SIG-M5 (cell line): ENCODE measurements at regions not wholly inside any gene's neighbourhood (a gene's known extent, or its start where the extent isn't known, plus 50 kb on each side); places are given as distances from the start of the nearest gene placed in this dataset.

Source experiments
- DNase-seq: peaks from one replicate; lab custom pipeline; 2025; lab: John Stamatoyannopoulos, UW

DNA sequence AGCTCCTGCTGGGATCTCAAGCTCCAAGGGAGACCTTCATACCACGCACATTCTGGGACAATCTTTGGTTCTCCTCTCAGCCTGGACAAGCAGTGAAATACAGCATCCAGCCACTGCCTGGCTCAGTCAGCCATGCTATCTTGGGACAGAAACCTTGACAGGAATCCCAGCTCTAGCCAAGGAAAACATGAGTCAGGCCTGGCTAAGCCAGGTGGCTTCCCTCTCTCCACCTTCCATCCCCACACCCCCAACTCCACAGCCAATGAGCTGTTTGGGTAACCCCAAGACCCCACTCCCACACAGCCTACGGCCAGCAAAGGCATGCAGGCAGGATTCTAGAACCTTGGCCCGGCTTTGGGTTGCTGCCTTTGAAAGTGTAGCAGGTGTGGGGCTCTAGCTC is 64.9 kb downstream of the MCFD2 start:
- no peak for DNase-seq

DNA sequence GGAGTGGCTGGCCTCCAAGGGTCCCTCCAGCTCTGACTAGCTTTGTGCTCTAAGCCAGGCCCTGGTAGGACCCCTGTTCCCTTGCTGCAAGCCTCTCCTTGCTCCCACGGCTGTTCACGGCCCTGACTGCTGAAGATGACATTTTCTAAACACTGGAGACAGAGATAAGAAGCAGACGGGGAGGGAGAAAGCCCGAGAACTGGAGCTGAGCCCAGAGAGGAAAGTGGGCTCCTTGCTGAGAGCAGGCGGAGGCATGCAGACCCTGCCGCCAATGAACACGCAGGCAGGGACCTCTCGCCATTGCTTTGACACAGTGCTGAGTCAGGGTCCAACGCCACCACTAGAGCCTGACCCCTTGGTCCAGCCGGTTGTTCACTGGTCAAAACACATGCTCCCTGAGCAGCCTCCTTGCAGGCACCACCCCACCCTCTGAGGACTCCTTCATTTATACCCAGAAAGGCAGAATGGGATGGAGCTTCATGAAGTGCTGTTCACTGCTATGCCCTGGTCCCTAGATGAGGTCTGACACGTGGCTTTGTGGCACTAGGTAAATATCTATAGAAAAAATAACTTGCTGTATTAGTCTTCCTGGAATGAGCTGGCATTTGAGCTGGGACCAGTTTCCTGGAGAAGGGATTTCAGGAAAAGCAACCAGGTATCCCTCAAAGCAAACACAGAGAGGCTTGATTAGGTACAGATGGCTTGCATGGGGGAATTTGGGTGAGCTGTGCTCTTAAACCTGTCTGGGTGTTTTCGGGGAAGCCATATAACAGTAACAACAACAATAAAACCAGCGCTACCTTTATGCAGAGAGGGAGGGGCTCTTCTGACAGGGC is 65.7 kb downstream of the MCFD2 start:
- DNase-seq, result no peak

DNA sequence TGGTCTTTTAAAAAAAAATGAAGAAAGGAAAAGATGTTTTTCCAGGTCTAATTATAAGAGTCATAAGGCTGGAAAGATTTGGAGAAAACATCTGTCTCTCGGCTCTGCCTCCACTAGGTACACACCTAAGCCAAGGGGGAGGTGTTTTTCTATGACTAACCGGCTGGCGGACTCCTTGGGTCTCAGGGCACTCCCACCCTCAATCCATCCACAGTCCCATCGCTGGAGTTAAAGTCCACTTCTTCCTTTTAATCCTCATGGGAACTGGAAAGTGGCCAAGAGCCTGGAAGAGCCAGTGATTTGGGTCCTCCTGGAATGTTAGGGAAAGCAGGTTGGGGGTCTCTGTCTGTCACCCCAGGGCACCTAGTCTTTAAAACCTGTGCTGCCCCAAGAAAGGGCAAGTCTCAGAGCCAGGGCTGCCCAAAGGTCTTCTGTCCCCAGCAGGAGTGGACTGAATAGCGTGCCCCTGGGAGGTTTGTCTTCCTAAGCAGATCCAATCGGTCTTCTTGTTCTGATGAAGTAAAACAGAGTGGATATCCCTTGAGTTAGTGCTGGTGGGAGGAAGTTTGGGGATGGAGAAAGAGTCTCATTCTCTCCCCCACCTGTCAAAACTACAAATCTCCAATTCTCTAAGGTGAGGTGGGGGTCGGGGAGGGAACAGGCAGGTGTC is 66.4 kb downstream of the MCFD2 start:
- no peak for DNase-seq

DNA sequence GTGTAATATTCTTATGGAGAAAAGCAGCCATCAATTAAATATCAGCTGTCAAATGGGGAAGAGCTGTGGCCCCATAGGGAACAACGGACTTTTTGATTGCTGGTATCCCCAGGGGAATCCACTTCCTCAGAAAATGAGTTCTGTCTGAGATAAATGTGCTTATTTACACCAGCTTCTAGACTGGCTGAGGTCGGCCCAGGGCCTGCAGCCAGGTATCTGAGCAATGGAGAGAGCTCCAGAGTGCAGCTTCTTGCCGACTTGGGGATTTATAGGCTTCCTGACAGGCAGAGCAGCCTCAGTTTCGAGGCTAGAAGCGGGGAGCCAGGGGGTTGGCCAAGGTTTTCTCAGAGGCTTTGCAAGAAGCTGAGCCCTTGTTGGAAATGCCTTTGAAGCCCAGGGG is 67.2 kb downstream of the MCFD2 start:
- DNase-seq, result no peak

GRCh38 chr2:46847726-46848412 is 67.7 kb downstream of the MCFD2 start:
- no peak for DNase-seq

DNA sequence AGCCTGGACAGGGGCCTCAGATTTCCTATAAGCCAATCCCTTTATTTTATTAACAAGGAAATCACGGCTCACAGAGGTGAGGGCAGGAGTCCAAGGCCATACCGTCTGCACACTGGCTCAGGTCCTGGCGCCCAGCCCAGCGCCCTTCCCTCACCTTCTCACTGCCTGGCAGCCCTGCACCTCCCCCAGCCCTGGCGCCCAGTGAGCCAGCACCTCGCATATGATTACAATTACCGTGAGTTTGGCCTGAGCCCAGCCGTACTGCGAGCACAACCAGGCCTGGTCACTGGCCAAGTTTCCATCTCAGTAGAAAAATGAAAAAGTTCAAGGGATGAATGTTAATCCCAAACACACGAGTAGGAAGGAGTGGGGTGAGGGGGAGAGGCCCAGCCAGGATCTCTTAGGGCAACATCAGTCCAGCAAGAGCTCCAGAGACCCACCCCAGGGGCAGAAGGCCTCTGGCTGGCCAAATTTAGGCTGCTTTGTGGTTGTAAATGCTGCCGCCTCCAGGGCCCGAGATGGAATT is 68.4 kb downstream of the MCFD2 start:
- no peak for DNase-seq

- no peak for DNase-seq
These were observed 69.1 kb downstream of the MCFD2 start for GRCh38 chr2:46846536-46846935.

DNA sequence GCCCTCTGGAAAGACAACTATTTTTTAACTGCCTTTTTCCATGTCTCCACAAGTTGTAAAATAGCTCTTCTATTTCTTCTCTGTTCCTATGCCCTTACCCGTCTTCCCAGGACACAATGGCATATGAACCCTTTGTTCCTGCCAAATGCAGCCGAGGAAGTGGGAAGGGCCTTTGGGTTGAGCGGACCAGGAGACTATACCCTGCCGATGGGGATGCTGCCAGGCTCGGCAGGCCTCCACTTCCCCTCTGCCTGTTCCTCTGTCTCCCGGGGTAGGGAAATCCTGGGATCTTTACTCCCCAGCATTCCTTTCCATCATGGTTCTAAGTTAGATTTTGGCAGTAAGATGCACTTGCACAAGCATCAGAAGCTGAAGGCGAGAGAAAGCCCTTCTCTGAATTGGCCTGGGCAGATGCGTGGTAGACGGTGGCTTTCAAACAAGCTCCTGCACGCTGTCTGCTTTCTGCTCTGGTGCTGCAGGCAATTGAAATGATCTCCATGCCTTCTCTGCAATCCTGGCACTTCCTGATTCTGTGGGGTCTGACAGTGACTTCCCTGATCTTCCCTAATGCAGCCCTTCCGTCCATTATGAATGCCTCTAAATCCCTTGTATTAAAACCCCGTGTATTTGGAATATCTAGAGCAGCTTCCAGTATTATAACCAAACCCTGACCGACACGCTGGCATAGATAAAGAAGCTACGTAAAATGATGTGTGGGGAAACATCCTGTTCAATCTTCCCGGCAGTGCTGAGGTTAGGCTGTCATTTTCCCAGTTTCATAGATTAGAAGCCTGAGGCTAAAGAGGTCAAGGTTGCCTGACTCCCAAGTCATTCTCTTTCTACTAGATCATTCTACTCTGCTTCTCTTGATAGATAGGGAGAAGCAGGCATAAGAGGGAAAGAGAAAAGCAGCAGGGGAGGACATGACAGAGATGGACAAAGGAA is 69.8 kb downstream of the MCFD2 start:
- no peak for DNase-seq

- no peak for DNase-seq
These were observed 71.2 kb downstream of the MCFD2 start for GRCh38 chr2:46844443-46844842.

DNA sequence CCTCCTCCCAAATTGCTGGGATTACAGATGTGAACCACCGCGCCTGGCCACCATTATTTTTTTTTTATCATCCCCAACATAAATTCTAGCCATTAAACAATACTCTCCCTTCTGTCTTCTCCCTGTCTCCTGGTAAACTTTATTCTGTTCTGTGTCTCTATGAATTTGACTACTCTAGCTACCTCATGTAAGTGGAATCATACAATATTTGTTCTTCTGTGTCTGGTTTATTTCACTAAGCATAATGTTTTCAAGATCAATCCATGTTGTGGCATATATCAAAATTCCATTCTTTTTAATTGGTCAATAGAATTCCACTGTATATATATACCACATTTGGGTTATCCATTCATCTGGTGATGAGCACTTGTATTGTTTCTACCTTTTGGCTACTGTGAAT is 71.6 kb downstream of the MCFD2 start:
- no peak for DNase-seq

DNA sequence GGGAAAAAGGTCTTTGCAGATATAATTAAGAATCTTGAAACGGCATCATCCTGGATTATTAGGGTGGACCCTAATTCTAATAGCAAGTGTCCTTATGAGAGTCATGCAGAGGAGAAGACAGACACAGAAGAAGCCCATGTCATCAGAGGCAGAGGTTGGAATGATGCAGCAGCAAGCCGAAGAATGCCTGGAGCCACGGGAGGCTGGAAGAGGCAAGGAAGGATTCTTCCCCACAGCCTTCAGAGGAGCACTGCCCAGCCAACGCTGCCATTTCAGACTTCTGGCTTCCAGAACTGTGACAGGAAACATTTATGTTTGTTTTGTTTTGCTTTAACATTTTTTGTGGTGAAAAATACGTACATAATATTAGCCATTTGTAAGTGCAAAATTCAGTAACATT is 72.3 kb downstream of the MCFD2 start:
- DNase-seq, result no peak

DNA sequence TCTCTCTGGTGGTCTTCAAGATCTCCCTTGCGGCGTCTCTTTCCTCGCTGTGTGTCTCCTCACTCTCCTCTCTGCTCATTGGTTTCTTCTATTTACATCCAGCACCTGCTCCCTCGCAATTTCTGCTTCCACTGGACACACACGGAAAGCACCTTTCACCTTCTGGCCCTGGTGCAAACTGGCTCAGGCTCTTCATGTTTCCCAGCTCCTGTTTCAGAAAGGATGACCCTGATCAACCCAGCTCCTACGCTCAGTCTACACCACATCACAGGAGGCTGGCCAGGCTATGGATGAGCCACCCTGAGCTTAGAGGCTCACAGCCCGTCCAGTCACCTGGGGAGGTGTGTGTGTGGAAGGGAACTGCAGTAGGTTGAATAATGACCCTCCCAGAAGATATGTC is 72.7 kb downstream of the MCFD2 start:
- no peak for DNase-seq

DNA sequence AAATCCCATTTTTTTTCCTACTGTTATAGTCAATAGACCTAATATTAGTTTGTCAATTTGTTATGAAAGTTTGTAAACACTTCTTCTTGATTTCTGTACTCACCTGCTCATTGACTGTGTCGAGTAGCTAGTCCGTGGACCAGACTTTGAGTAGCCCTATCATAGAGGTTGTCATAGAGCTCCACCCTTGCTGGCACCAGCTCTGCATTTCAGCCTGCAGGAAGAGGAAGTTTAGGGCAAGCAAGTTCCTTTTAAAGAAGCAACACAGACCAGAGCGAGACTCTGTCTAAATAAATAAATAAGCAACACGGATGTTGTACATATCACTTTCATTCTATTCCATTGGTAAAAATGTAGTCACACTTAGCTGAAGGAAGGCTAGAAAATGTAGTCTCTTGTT is 74.0 kb downstream of the MCFD2 start:
- DNase-seq, result peak; percentile 23

GRCh38 chr2:46839045-46839444 is 76.6 kb downstream of the MCFD2 start:
- no peak for DNase-seq

DNA sequence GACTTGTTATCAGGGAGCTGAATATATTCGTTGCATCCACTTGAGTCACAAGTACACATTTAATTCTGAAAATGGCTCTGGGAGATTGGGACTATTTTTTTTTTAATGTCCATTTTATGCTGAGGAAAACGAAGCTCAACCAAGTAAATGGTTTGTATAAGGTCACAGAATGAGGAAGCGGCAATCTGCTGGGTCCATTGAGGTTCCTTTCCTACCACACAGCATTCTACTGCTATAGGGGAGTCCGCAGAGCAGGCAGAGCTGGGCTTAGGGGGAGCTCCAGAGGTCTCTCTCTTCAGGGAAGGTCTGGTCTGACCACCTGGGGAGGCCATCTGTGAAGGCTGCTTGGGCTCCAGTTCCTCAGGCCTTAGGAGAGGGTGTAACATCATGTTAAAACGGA is 77.9 kb downstream of the MCFD2 start:
- DNase-seq, result no peak

DNA sequence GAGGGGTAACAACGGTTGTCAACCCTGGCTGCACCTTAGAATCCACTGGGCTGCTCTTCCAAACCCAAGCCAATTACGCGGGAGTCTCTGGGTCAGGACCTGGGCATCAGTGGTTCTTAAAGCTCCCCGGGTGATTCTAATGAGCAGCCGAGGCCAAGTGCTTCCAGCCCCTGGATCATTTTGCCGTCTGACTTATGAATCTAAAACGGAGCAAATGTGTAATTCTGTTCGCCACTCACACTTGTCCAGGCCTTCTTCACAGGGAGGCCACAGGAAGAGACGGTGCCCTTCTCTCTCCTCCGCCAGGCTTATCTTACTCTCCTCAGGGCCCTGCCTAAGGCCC is 78.5 kb downstream of the MCFD2 start:
- DNase-seq, result no peak

DNA sequence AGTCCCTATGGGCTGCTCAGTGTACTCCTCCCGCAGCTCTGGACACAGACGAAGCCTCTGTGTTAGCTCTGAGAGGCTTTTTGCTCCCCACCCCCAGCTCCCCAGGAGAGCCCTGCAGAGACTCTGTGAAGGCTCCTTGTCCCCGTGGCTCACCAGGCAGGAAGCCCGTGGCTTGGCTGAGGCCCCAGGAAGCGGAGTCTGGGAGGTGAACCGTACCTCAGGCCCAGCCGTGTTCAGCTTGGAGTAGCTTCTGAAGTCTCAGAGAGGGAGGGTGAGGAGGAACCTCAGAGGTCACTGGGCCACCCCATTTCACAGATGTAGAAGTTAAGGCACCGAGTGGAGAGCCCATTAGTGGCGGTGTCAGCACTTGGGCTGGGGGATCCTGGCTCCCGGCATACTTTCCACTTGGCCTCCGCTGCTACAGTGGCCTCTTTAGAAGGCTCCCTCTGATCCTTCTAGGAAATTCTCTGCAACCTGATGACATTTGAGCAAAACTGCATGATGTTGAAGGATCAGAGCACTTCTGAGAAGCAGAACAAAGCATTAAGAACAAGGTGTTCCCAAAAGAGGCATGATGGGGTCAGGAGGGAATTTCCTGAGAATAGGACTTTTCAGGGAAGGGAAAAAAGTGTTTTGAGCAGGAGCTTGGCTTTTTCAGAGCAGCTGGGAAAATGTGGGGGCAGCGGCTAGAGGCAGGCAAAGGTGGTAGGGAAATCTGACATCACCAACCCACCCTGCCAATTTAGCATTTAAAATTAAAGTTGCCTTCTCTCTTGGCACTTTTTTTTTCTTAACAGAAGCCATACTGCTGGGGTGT is 79.1 kb downstream of the MCFD2 start:
- no peak for DNase-seq

GRCh38 chr2:46835520-46835919 is 80.1 kb downstream of the MCFD2 start:
- DNase-seq, result no peak

DNA sequence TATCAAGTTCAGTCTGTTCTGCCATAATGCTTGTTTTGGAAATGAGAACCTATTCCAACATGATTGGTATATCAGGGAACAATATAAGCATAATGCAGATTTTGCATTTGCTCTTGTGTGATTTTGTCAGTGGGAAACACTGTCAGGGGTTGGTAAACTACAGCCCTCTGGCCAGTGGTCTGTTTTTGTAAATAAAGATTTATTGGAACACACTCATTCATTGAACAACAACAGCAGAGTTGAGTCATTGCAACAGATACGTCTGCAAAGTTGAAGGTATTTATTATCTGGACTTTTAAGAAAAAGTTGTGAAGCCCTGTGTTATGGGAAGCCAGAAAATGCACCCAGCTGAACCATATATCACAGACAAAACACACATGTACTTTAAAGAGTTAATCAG is 83.1 kb downstream of the MCFD2 start:
- no peak for DNase-seq

GRCh38 chr2:46831869-46832265 is 83.7 kb downstream of the MCFD2 start:
- no peak for DNase-seq
